Activated B cell treated with CpG ODN at 0.5 μM for 24 hours (primary cell): ENCODE measurements at regions not wholly inside any gene's neighbourhood (a gene's known extent, or its start where the extent isn't known, plus 50 kb on each side); places are given as distances from the start of the nearest gene placed in this dataset.
"Not testable (repeated sequence)": the region's sequence is repeated elsewhere in the genome, so short reads cannot be mapped to it uniquely, and the experiment has no call there.

Experiments used
- ATAC-seq: fragments of 200-7000 bp; cut with Tn5 transposase; one replicate; pipeline ENCODE4 v1.10.0; 2021; ENCODE audit warnings: low read depth, mild to moderate bottlenecking, moderate library complexity
- CTCF ChIA-PET: fragments of 350-600 bp; sonication (Branson Sonifier 250); formaldehyde crosslinking; loops from one replicate; lab custom pipeline; 2021; ENCODE audit warnings: antibody characterized with exemption; lab: Charles Lee
- POLR2A ChIA-PET: fragments of 350-600 bp; sonication (Branson Sonifier 250); formaldehyde crosslinking; loops from one replicate; lab custom pipeline; 2021; ENCODE audit warnings: antibody characterized with exemption; lab: Charles Lee
- DNase-seq: peaks from one replicate; pipeline ENCODE4 v3.0.0; 2022
- H3K27ac Mint-ChIP-seq: one replicate; pipeline ENCODE4 v1.8.0; 2020; ENCODE audit warnings: mixed read lengths
- H3K27me3 Mint-ChIP-seq: one replicate; pipeline ENCODE4 v1.8.0; 2021; ENCODE audit warnings: mixed read lengths
- H3K36me3 Mint-ChIP-seq: one replicate; pipeline ENCODE4 v1.8.0; 2021; ENCODE audit warnings: low read depth, mixed read lengths
- H3K4me1 Mint-ChIP-seq: one replicate; pipeline ENCODE4 v1.8.0; 2021; ENCODE audit warnings: mixed read lengths
- H3K4me3 Mint-ChIP-seq: one replicate; pipeline ENCODE4 v1.8.0; 2020; ENCODE audit warnings: mild to moderate bottlenecking, mixed read lengths
- H3K9me3 Mint-ChIP-seq: one replicate; pipeline ENCODE4 v1.8.0; 2020; ENCODE audit warnings: mixed read lengths
- intact Hi-C: fragments of 100-400 bp; cut with micrococcal nuclease; formaldehyde crosslinking; loops from one replicate; pipeline ENCODE4 v1.15.1; 2024
- TF ChIP-seq, protein P1 (sequence below): fragments of 200-600 bp; IDR thresholded peaks from one replicate; pipeline ENCODE4 v1.8.0; 2022; ENCODE audit warnings: antibody characterized with exemption, mild to moderate bottlenecking

DNA sequence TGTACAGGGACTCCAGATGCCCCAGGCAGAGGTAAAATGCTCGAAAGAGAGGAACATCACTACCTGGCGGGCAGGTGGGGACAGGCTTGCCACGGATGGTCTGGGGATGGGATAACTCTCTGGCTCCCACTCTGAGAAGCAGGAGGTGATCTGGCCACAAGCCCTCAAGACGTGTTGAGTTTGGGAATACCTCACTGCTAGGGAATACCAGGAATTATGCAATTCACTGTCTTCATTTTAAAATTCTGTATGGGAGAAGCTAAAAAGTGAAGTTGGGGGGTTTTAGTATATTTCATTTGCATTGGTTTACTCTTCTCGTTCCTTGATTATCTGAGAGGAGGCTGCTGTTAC, 510.4 kb downstream of the CCDC171 start:
- H3K27ac Mint-ChIP-seq, result no peak overlapping the region
- ATAC-seq (no peak), DNase-seq (no peak)
- CTCF ChIA-PET, result no interaction called here
- H3K4me1 Mint-ChIP-seq, result no peaks in the 10 kb centered on the region
- no peaks in the 10 kb centered on the region for H3K36me3 Mint-ChIP-seq
- no peak overlapping the region for H3K4me3 Mint-ChIP-seq
- intact Hi-C loops, result no loop called here
- no peaks in the 10 kb centered on the region for H3K27me3 Mint-ChIP-seq
- peaks cover 4% of the 10 kb centered on the region for H3K9me3 Mint-ChIP-seq
- TF ChIP-seq, protein P1, sequence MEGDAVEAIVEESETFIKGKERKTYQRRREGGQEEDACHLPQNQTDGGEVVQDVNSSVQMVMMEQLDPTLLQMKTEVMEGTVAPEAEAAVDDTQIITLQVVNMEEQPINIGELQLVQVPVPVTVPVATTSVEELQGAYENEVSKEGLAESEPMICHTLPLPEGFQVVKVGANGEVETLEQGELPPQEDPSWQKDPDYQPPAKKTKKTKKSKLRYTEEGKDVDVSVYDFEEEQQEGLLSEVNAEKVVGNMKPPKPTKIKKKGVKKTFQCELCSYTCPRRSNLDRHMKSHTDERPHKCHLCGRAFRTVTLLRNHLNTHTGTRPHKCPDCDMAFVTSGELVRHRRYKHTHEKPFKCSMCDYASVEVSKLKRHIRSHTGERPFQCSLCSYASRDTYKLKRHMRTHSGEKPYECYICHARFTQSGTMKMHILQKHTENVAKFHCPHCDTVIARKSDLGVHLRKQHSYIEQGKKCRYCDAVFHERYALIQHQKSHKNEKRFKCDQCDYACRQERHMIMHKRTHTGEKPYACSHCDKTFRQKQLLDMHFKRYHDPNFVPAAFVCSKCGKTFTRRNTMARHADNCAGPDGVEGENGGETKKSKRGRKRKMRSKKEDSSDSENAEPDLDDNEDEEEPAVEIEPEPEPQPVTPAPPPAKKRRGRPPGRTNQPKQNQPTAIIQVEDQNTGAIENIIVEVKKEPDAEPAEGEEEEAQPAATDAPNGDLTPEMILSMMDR, result no peak
- POLR2A ChIA-PET, result no interaction called here

DNA sequence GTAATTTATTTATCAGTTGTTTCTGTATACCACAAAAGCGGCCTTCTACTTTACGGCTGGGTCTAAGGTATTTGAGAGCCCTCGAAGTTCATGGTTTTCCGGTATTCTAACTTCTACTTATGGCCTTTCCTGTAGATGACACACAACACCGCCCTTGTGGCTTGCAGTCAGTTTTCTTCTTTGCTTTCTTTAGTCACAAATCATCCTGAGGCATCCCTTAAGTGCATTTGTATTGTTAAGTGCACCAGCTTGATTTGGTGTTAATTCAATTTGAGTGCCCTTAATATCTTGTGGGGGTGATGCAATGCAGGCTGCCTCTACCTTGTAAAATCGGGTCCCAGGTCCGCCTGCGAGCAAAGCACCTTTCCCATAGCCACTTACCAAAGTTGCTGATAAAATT, 511.9 kb downstream of the CCDC171 start:
- no peaks in the 10 kb centered on the region for H3K4me1 Mint-ChIP-seq
- ChIA-PET CTCF (no interaction called here), POLR2A (no interaction called here)
- intact Hi-C loops, result no loop called here
- no peaks in the 10 kb centered on the region for H3K36me3 Mint-ChIP-seq
- H3K4me3 Mint-ChIP-seq, result no peak overlapping the region
- no peak for DNase-seq
- TF ChIP-seq, protein P1, result no peak
- H3K27ac Mint-ChIP-seq, result no peak overlapping the region
- no peak for ATAC-seq
- H3K27me3 Mint-ChIP-seq, result no peaks in the 10 kb centered on the region
- peaks cover 2% of the 10 kb centered on the region for H3K9me3 Mint-ChIP-seq

DNA sequence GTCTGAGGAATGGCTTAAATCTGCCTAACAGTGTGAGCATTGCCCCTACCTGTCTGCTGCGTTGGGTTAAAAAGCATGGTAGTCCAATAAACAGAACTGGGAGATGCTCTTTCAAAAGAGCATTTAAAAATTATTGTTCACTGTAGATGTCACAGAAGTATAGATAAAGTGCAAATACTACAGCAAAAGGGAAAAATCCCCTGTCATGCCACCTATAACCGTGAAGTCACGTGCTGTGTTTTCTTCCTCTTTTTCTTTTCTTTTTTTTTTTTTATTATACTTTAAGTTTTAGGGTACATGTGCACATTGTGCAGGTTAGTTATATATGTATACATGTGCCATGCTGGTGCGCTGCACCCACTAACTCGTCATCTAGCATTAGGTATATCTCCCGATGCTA, 513.4 kb downstream of the CCDC171 start:
- POLR2A ChIA-PET, CTCF ChIA-PET, H3K4me3 Mint-ChIP-seq: not testable (repeated sequence)

DNA sequence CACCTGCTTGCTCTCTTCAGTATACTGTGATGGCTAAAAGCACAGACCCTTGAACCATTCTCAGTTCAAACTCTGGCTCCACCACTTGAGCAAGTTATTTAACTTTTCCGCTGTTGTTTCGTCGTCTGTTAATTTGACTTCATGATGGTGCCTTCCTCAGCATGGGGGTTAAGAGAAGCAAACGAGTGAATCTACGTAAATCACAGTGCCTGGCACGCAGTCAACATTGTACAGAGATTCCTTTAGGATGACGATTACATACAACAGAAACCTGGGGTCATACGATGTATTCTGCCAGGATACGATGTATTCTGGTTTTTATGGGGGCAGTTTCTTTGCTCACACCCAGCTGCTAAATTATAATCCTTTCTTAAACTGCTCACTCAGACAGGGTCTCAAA, 515.6 kb downstream of the CCDC171 start:
- Mint-ChIP-seq H3K4me1 (no peaks in the 10 kb centered on the region), H3K36me3 (no peaks in the 10 kb centered on the region), H3K27ac (no peak overlapping the region), H3K4me3 (no peak overlapping the region), H3K27me3 (no peaks in the 10 kb centered on the region), H3K9me3 (peaks cover 2% of the 10 kb centered on the region)
- ChIA-PET POLR2A (no interaction called here), CTCF (no interaction called here)
- no peak for DNase-seq
- intact Hi-C loops, result no loop called here
- ATAC-seq, result no peak
- TF ChIP-seq, protein P1, result no peak

More for the DNA sequence above, 513.4 kb downstream of the CCDC171 start:
- H3K9me3 Mint-ChIP-seq, ATAC-seq, H3K4me1 Mint-ChIP-seq, intact Hi-C loops, H3K27me3 Mint-ChIP-seq, H3K36me3 Mint-ChIP-seq, DNase-seq, H3K27ac Mint-ChIP-seq: not testable (repeated sequence)

DNA sequence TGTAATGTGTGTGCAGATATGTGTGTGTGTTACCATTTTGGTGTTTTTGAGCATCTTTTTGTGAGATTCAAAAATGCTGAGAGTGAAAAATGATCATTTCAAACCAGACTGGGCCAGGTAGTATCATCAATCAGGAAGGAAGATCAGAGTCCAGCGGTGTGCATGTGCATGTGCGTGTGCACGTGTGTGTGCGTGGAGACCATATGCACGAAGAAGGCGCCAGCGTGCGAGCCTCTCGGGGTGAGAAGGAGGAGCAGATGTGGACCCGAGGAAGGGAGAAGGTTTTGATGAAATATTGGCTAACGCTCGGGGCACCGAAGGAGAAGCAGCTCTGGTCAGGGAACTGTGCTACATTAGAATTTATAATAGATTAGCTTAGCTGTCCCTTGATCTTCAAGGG, 516.4 kb downstream of the CCDC171 start:
- TF ChIP-seq, protein P1, result no peak
- Mint-ChIP-seq H3K27ac (no peak overlapping the region), H3K36me3 (no peaks in the 10 kb centered on the region), H3K4me3 (no peak overlapping the region), H3K9me3 (peaks cover 2% of the 10 kb centered on the region), H3K27me3 (no peaks in the 10 kb centered on the region), H3K4me1 (no peaks in the 10 kb centered on the region)
- DNase-seq (no peak), ATAC-seq (no peak)
- POLR2A ChIA-PET, result no interaction called here
- intact Hi-C loops, result no loop called here
- CTCF ChIA-PET, result no interaction called here

DNA sequence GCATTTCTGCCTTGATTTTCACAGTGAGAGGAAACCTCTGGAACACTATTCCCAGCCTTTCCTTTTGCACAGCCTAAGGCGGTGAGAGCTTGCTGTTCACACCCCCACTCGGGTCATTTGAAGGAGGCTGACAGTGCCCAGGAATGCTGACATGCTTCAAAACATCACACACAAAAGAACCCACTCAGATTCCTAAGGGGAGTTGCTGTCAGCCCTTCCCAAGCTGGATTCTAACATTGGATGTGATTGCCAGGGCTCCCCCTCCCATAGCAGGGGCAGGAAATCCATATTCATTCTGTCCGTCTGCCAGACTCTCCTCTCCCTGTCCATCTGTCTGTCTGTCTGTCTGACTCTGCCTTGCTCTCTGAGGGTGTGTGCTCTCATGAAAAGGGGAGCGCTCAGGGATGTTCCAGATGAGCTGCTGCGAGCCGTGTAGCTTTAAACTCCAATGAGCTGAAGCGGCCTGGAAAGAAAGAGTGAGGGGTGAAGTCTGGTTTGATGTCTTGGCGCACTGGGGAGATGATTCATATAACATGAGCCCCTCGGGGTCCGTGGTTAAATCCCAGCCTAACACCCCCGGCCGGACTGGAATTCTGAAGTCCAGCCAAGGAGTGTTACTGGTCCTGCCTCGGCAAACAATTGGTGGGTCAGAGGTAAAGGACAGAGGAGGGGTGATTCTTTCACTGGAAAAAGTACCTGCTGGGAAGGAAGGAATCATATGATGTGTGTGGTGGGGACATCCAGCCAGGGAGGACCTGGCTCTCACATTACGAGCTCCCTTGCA, 517.0 kb downstream of the CCDC171 start:
- Mint-ChIP-seq H3K9me3 (peaks cover 2% of the 10 kb centered on the region), H3K27ac (no peak overlapping the region), H3K36me3 (no peaks in the 10 kb centered on the region), H3K4me1 (no peaks in the 10 kb centered on the region), H3K27me3 (no peaks in the 10 kb centered on the region), H3K4me3 (no peak overlapping the region)
- ChIA-PET CTCF (no interaction called here), POLR2A (no interaction called here)
- intact Hi-C loops, result no loop called here
- ATAC-seq (no peak), DNase-seq (no peak)
- TF ChIP-seq, protein P1, result no peak
